ENCODE measurements at regions not wholly inside any gene's neighbourhood (a gene's known extent, or its start where the extent isn't known, plus 50 kb on each side); places are given as distances from the start of the nearest gene placed in this dataset.
A peak's percentile ranks its signal among the peaks of the same experiment; 100 is the strongest.

- DNase-seq (ENCODE audit: low read depth in 2 of 2): no peak
Observed at GRCh38 chr10:6648894-6649720, 69.0 kb upstream of the PRKCQ start.

DNA sequence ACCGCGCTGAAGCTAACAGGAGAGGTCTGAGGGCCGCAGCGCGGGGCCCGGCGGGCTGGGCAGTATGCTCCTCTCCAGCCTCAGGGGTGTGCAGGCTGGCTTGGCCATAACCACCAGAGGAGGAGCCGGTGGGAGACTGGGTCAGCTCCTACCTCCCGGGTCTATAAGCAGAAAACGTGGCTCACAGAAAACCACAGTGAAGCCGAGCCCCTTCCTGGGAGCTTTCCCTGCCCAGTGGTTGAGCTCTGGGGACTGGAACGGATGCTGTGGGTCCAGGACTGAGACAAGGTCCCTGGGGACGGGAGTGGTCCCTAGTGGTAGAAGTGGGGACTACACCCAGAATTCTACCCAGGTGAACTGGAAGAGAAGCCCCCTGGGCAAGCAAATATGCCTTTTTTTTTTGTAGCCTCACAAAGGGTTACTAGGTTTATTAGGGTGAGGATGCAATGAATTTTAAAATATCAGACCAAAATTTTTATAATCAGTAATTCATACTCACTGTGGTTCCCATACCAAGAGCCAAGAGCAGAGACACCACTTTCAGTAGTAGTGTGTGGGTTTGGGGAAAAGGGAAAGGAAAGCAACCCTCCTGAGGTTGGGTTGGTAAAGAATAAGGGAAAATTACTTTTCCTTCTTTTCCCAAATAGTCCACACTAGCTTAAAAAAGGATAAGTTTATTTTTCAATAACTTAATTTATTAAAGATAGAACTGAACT is 67.9 kb upstream of the PRKCQ start:
- DNase-seq (ENCODE audit: low read depth in 2 of 2): peak; percentile 53 to 56

DNA sequence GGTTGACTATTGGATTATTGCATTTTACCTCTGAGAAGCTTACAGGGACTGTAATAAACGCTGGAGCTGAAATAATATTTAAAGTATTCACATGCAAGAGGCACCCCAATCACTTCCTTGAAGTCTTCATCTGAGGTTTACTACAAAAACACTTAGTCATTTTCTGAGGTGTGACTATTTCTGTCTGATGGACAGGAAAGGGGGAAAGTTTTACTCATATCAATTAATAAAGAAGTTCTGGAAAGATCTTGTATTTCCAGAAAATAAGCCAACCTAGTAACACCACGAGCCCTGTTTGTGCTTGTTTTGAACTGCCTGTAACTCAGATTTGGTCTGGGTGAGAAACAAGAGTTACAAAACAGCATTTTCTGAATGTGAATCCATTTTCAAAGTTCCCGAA is 63.9 kb upstream of the PRKCQ start:
- DNase-seq (ENCODE audit: low read depth in 2 of 2): no peak

DNA sequence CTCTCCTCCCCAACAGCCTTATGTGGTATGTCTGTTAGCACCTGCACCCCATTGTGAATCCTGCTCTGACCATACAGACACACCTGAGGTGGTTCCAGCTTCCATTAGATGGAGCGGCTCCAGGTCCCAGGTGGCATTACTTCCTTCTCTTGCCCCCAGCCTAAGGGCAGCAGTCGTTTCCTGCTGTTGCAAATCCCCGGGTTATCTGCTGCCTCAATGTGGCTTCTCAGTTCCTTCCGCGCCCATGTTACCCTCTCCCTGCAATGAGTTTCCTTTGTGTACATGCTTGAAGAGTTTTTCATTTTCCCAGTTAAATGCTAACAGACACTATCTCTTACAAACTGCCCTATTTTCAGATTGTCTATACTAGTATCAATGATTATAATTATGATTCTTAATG is 62.8 kb upstream of the PRKCQ start:
- DNase-seq (ENCODE audit: low read depth in 2 of 2): no peak

DNA sequence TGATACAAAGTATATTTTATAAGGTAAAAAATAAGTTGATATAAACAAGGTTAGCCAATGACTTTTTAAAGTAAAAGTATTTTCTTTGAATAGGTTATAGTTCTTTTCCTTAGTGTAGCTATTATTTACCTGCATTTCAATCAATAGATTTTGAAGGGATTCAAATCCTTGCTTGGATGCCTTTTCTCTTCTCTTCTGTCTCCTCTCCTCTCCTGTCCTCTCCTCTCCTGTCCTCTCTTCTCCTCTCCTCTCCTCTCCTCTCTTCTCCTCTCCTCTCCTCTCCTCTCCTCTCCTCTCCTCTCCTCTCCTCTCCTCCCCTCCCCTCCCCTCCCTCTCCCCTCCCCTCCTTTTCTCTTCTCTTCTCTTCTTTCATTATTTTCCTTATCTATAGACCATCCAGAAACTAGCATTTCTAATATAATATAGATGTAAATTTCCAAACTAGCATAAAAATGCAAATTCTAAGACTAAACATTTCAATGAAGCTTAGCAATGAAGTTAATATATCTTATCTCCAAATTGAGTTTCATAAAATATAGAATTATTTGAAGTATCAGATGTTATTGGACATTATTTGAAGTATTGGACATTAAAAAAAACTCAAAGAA is 60.5 kb upstream of the PRKCQ start:
- DNase-seq (ENCODE audit: low read depth in 2 of 2): no peak

GRCh38 chr10:6637053-6637452 is 57.0 kb upstream of the PRKCQ start:
- DNase-seq (ENCODE audit: low read depth in 2 of 2): no peak

DNA sequence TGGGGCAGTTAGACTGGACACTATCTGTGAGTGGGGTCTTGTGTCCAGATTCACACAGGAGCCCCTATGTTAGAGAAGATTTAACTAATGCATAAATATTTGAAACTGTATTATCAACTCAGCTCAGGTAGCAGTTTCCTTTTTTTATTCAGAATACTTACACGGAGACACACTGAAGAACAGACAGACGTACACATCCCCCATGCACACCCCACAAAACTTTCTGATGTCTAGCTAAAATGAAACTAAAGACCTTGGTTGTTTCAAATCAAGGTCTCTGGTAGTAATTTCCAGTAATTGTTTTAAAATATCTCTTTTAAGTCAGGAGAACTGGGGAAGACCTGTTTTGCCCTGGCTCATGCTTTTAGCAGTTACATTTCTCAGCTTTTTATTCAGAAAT is 55.7 kb upstream of the PRKCQ start:
- DNase-seq (ENCODE audit: low read depth in 2 of 2): no peak
